Mesothelial cell of epicardium (in vitro differentiated cells): ENCODE measurements at regions not wholly inside any gene's neighbourhood (a gene's known extent, or its start where the extent isn't known, plus 50 kb on each side); places are given as distances from the start of the nearest gene placed in this dataset.
"Not testable (repeated sequence)": the region's sequence is repeated elsewhere in the genome, so short reads cannot be mapped to it uniquely, and the experiment has no call there.

Experiments
- DNase-seq, 2 experiments: peaks; one replicate each; pipeline ENCODE4 v3.0.0; 2021; ENCODE audit warnings: low spot score in 2 of 2; ENCODE audit not compliant: unreplicated experiment in 2 of 2
- H3K27ac Mint-ChIP-seq: 2 replicates; pipeline ENCODE4 v1.8.0; 2021; ENCODE audit warnings: mixed read lengths
- H3K27me3 Mint-ChIP-seq: 2 replicates; pipeline ENCODE4 v1.8.0; 2021; ENCODE audit warnings: low read depth, mixed read lengths
- H3K36me3 Mint-ChIP-seq: 2 replicates; pipeline ENCODE4 v1.8.0; 2021; ENCODE audit warnings: mixed read lengths
- H3K4me1 Mint-ChIP-seq: 2 replicates; pipeline ENCODE4 v1.8.0; 2021; ENCODE audit warnings: mixed read lengths
- H3K4me3 Mint-ChIP-seq: 2 replicates; pipeline ENCODE4 v1.8.0; 2021; ENCODE audit warnings: mild to moderate bottlenecking, moderate library complexity, mixed read lengths
- H3K9me3 Mint-ChIP-seq: 2 replicates; pipeline ENCODE4 v1.8.0; 2021; ENCODE audit warnings: mixed read lengths
- TF ChIP-seq, protein P1 (sequence below): fragments of 200-600 bp; sonication (generic); IDR thresholded peaks from one replicate; pipeline ENCODE4 v1.5.0; 2021; ENCODE audit warnings: antibody characterized with exemption; ENCODE audit not compliant: unreplicated experiment

DNA sequence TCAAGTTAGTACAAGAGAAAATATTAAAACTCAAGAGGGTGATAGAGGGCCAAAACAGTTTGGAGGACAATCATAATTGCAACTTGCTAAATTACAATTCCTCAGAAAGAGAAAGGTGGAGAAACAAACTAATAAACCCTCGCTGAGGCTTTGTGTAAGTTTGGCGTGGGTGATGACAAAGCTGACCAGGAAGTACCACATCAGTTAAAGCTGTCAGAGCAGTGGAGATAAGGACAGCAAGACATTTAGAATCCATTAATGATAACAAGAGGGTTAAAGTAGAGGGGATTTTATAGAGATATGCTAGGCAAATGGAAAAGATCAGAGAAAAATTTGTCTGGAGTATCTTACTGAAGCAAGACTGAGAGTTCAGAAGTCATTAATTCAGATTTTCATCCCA, 334.4 kb downstream of the TFAP2B start:
- DNase-seq, result no peak
- Mint-ChIP-seq H3K9me3 (peaks cover 4% of the 10 kb centered on the region), H3K27me3 (no peaks in the 10 kb centered on the region), H3K27ac (no peak overlapping the region), H3K4me3 (no peak overlapping the region), H3K36me3 (no peaks in the 10 kb centered on the region), H3K4me1 (peaks cover 22% of the 10 kb centered on the region)
- TF ChIP-seq, protein P1, sequence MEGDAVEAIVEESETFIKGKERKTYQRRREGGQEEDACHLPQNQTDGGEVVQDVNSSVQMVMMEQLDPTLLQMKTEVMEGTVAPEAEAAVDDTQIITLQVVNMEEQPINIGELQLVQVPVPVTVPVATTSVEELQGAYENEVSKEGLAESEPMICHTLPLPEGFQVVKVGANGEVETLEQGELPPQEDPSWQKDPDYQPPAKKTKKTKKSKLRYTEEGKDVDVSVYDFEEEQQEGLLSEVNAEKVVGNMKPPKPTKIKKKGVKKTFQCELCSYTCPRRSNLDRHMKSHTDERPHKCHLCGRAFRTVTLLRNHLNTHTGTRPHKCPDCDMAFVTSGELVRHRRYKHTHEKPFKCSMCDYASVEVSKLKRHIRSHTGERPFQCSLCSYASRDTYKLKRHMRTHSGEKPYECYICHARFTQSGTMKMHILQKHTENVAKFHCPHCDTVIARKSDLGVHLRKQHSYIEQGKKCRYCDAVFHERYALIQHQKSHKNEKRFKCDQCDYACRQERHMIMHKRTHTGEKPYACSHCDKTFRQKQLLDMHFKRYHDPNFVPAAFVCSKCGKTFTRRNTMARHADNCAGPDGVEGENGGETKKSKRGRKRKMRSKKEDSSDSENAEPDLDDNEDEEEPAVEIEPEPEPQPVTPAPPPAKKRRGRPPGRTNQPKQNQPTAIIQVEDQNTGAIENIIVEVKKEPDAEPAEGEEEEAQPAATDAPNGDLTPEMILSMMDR, result no peak

GRCh38 chr6:51154925-51155324, 336.3 kb downstream of the TFAP2B start:
- H3K4me3 Mint-ChIP-seq, DNase-seq, H3K27ac Mint-ChIP-seq, H3K27me3 Mint-ChIP-seq, H3K9me3 Mint-ChIP-seq, H3K36me3 Mint-ChIP-seq: not testable (repeated sequence)
- H3K4me1 Mint-ChIP-seq, result peaks cover 13% of the 10 kb centered on the region

GRCh38 chr6:51159260-51159659, 340.6 kb downstream of the TFAP2B start:
- not testable (repeated sequence) for H3K36me3 Mint-ChIP-seq, H3K4me1 Mint-ChIP-seq, H3K4me3 Mint-ChIP-seq, H3K27ac Mint-ChIP-seq, DNase-seq, H3K27me3 Mint-ChIP-seq
- peaks cover 18% of the 10 kb centered on the region for H3K9me3 Mint-ChIP-seq

- Mint-ChIP-seq H3K27ac (no peak overlapping the region), H3K36me3 (peaks cover 11% of the 10 kb centered on the region), H3K27me3 (no peaks in the 10 kb centered on the region), H3K9me3 (peaks cover 30% of the 10 kb centered on the region), H3K4me3 (no peak overlapping the region), H3K4me1 (no peaks in the 10 kb centered on the region)
- DNase-seq, result no peak
- TF ChIP-seq, protein P1, result no peak
These were observed 343.1 kb downstream of the TFAP2B start for GRCh38 chr6:51161752-51162151.

DNA sequence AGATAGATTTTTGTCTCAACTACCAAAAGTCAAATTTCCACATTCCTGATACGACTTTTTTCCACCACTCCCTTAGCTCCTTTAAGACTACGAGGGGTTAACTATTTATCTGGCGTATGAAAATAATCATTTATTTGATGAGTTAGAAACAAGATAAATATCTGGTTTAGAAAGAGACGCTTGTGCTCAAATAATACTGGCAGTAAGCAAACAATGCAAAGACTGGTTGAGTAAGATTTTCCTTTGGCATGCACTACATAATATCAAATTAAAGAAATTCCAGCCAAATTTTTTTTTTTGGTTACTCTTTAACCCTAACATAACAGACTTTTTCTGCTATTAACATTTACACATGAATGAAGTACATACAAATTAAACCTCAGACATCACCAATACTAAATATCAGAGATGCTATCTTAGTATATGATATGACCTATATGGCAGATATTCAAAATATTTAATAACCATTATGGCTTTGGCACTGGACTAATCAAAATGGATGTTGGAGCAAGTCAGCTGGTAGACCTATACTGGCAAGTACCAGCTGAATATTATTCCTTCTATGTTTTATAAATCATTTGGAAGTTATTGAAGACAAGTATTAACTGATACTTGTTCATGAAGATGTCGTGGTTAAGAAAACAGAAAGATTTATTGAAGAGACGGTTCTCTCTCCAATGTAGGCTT, 345.3 kb downstream of the TFAP2B start:
- no peak for DNase-seq
- Mint-ChIP-seq H3K27ac (no peak overlapping the region), H3K27me3 (no peaks in the 10 kb centered on the region), H3K9me3 (peaks cover 38% of the 10 kb centered on the region), H3K36me3 (peaks cover 10% of the 10 kb centered on the region), H3K4me1 (no peaks in the 10 kb centered on the region), H3K4me3 (no peak overlapping the region)
- TF ChIP-seq, protein P1, result no peak

DNA sequence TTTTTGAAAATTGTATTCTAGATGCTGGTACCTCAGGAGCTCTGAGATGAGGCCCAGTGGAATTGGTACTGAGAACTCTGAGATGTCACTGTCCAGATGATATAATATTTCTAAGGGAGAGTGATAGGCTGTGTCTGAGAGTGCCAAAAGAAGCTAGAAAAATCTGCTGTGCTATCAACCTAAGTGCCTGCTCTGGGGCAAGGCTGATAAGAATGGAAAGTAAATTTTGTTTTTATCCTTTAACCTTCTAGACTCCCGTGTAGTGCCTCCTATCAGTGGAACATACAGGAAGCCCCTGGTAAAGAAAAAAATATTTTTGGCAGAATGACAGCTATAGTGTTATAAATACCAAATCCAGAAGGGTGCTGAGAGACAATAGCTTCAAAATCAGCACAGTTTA, 348.2 kb downstream of the TFAP2B start:
- no peak overlapping the region for H3K27ac Mint-ChIP-seq
- H3K36me3 Mint-ChIP-seq, result peaks cover 9% of the 10 kb centered on the region
- no peaks in the 10 kb centered on the region for H3K4me1 Mint-ChIP-seq
- H3K4me3 Mint-ChIP-seq, result no peak overlapping the region
- H3K9me3 Mint-ChIP-seq, result peaks cover 45% of the 10 kb centered on the region
- H3K27me3 Mint-ChIP-seq, result no peaks in the 10 kb centered on the region
- TF ChIP-seq, protein P1, result no peak
- no peak for DNase-seq

- TF ChIP-seq, protein P1, result no peak
- Mint-ChIP-seq H3K9me3 (peaks cover 44% of the 10 kb centered on the region), H3K4me1 (no peaks in the 10 kb centered on the region), H3K36me3 (peaks cover 9% of the 10 kb centered on the region), H3K4me3 (no peak overlapping the region), H3K27me3 (no peaks in the 10 kb centered on the region), H3K27ac (no peak overlapping the region)
- no peak for DNase-seq
These were observed 348.8 kb downstream of the TFAP2B start for GRCh38 chr6:51167468-51167867.
